GM13977 (cell line): ENCODE measurements at regions not wholly inside any gene's neighbourhood (a gene's known extent, or its start where the extent isn't known, plus 50 kb on each side); places are given as distances from the start of the nearest gene placed in this dataset.

Experiments
- DNase-seq: peaks from one replicate; pipeline ENCODE4 v3.0.0; 2012; ENCODE audit warnings: low spot score
- in situ Hi-C: fragments of 300-500 bp; cut with MboI; formaldehyde crosslinking; loops from one replicate; pipeline ENCODE4 v1.12.0; 2022; ENCODE audit warnings: low sequenced_read_pairs, low pct_unique_long_range_greater_than_20kb, mixed read lengths, inconsistent platforms; ENCODE audit not compliant: unreplicated experiment
- TF ChIP-seq, protein P1 (sequence below): IDR thresholded peaks from 2 replicates; pipeline ENCODE4 v1.5.1; 2012; ENCODE audit warnings: mild to moderate bottlenecking, control low read depth; ENCODE audit not compliant: insufficient read depth; ENCODE audit errors: extremely low read depth, missing control alignments

DNA sequence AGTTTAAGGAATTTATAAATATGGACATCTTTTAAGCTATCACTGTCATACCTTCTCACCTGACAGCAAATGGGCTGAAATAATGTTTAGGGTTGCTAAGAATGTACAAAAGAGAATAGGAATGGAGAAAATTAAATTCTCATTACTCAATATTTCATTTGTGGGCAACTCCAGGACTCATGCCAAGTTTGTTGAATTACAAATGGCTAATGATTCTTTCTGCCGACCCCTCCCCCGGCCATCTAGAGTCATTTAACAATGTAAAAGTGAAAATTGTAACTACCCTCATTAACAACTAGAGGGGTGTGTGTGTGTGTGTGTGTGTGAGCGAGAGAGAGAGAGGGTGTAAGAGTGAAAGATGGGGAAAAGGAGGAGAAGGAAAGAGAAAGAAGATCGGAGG, 708.5 kb upstream of the FAM98A start:
- no peak for DNase-seq
- in situ Hi-C loops = no loop called here
- TF ChIP-seq, protein P1, sequence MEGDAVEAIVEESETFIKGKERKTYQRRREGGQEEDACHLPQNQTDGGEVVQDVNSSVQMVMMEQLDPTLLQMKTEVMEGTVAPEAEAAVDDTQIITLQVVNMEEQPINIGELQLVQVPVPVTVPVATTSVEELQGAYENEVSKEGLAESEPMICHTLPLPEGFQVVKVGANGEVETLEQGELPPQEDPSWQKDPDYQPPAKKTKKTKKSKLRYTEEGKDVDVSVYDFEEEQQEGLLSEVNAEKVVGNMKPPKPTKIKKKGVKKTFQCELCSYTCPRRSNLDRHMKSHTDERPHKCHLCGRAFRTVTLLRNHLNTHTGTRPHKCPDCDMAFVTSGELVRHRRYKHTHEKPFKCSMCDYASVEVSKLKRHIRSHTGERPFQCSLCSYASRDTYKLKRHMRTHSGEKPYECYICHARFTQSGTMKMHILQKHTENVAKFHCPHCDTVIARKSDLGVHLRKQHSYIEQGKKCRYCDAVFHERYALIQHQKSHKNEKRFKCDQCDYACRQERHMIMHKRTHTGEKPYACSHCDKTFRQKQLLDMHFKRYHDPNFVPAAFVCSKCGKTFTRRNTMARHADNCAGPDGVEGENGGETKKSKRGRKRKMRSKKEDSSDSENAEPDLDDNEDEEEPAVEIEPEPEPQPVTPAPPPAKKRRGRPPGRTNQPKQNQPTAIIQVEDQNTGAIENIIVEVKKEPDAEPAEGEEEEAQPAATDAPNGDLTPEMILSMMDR = no peak

DNA sequence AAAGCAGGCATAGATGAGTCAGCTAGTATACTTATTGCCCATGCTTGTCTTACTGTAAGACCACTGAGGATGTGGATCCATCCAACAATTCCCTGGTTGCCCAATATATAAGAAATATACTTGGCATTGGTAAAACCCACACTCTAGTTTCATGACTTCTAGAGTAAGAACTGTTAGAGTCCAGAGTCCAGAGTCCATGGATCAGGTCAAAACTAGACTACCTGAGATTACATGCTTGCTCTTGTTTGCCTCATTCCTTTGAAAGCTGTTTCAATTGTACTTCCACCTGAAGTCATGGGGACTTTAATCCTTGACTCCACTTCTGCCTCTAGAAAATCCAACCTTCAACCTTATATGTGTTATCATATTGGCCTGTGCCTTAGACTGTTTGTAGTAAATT, 707.6 kb upstream of the FAM98A start:
- no peak for DNase-seq
- in situ Hi-C loops = no loop called here
- TF ChIP-seq, protein P1 = no peak

DNA sequence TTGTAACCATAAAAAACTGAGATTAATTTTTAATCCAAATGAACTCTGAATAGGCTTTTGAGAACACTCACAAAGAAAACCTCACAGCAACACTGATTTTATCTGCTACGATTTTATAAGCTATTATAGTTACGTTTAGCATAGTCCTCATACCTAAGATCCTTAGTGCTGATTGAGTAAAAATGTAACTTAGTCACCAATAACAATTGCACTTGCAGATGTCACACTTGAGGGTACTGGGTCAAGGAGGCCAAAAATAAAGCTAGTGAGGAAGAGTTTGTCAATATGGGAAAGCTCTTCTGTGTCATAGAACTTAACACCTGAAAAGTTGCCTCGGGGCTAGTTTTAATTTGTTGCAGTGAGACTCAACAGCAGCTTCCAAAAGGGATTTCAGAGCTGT, 706.5 kb upstream of the FAM98A start:
- TF ChIP-seq, protein P1 = no peak
- no peak for DNase-seq
- in situ Hi-C loops = no loop called here

DNA sequence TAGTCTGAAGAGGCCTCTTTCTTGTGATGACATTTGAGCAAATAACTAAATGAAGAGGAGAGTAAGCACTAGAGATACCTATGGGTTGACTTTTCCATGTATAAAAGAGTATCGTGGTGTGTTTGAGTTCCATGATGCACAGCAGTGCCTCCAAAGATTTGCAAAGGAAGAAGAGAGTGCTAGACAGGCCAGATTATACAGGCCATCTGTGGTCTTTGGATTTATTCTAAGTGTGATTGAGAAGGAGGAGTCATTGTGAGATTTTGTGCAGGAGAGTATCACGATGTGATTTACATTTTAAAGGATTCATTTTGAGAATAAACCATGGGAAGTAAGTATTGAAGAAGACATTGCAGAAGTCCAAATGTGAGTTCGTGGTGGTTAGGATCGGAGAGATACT, 695.9 kb upstream of the FAM98A start:
- TF ChIP-seq, protein P1 = no peak
- in situ Hi-C loops = no loop called here
- DNase-seq = no peak

DNA sequence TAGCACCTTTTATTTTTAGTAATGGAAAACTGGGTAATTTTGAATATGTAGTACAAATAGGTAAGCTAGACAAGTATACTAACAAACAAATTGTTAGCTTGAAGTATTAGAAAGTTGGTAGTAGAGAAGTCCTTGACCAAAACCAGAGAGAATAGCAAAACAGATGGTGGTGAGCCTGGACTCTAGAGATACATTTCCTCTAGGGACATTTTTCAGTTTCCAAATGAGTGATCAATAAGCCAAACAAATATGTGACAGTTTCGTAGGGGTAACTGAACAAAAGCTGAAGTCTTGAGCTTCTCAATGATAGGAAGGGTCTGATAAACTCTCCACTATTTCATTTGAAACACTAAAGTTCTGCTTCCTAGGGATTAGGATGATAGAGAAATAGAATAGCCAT, 692.0 kb upstream of the FAM98A start:
- TF ChIP-seq, protein P1 = no peak
- in situ Hi-C loops = no loop called here
- no peak for DNase-seq

DNA sequence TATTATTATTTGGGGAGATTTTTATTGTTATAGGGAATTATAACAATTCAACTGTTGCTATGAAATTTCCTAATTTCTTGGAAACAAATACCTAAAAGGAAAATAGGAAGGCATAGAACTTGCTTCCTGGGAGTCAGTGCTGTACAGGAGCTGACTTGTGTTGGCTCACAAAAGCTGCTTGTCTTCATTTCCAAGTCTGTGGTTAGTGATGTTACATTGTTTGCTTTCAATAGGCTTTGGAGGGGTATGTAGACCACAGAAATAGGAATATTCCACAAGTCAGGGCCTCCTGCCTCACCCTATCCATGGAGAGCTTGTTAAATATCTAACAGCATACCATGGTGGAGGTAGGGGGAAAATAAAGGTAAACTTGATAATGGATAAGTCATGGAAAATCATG, 688.9 kb upstream of the FAM98A start:
- TF ChIP-seq, protein P1 = no peak
- in situ Hi-C loops = no loop called here
- DNase-seq = no peak

DNA sequence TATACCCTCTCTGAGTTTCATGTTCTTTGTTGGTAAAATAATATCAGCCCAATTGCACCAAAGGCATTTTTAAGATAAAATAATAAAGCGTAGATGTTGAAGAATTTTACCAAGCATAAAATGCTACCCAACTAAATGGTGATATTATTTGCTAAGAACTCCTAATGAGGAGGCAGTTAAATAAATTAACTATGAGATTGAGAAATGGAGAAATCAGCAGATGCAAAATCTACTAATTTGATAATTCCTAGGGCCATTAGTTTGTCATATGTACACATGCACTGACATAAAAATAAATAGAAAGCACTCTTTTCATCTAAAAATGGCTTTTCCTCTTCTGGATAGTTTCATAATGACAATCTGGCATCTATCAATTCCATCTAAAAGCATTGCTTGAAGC, 681.5 kb upstream of the FAM98A start:
- TF ChIP-seq, protein P1 = no peak
- in situ Hi-C loops = no loop called here
- DNase-seq = no peak
